HEK293T (cell line): ENCODE measurements at regions not wholly inside any gene's neighbourhood (a gene's known extent, or its start where the extent isn't known, plus 50 kb on each side); places are given as distances from the start of the nearest gene placed in this dataset.

Experiments
- ARNT ChIP-seq: fragments of 450-650 bp; IDR thresholded peaks from 2 replicates; pipeline ENCODE4 v1.6.1; 2017; ENCODE audit warnings: mild to moderate bottlenecking
- BHLHE40 ChIP-seq: fragments of 450-650 bp; IDR thresholded peaks from 2 replicates; pipeline ENCODE4 v1.6.1; 2016; ENCODE audit warnings: mild to moderate bottlenecking, moderate library complexity, borderline replicate concordance
- CTBP1 ChIP-seq: fragments of 450-650 bp; IDR thresholded peaks from 2 replicates; pipeline ENCODE4 v1.6.1; 2016; ENCODE audit warnings: borderline replicate concordance
- ELF4 ChIP-seq: fragments of 450-650 bp; IDR thresholded peaks from 2 replicates; pipeline ENCODE4 v1.6.1; 2017; ENCODE audit warnings: antibody characterized with exemption
- FOXA1 ChIP-seq: fragments of 450-650 bp; IDR thresholded peaks from 2 replicates; pipeline ENCODE4 v1.6.1; 2016; ENCODE audit warnings: mild to moderate bottlenecking
- FOXK2 ChIP-seq: fragments of 450-650 bp; IDR thresholded peaks from 2 replicates; pipeline ENCODE4 v1.6.1; 2016; ENCODE audit warnings: mild to moderate bottlenecking
- FOXM1 ChIP-seq: fragments of 450-650 bp; IDR thresholded peaks from 2 replicates; pipeline ENCODE4 v1.6.1; 2017; ENCODE audit warnings: mild to moderate bottlenecking, borderline replicate concordance
- HDGF ChIP-seq: fragments of 450-650 bp; IDR thresholded peaks from 2 replicates; pipeline ENCODE4 v1.6.1; 2017; ENCODE audit warnings: antibody characterized with exemption, borderline replicate concordance
- NFRKB ChIP-seq: fragments of 450-650 bp; IDR thresholded peaks from 2 replicates; pipeline ENCODE4 v1.6.1; 2016; ENCODE audit warnings: mild to moderate bottlenecking, moderate library complexity
- SP1 ChIP-seq: fragments of 450-650 bp; IDR thresholded peaks from 2 replicates; pipeline ENCODE4 v1.6.1; 2017
- SUZ12 ChIP-seq: fragments of 450-650 bp; IDR thresholded peaks from 2 replicates; pipeline ENCODE4 v1.6.1; 2016; ENCODE audit warnings: mild to moderate bottlenecking
- TARDBP ChIP-seq: fragments of 450-650 bp; IDR thresholded peaks from 2 replicates; pipeline ENCODE4 v1.6.1; 2016
- ZNF384 ChIP-seq: fragments of 450-650 bp; IDR thresholded peaks from 2 replicates; pipeline ENCODE4 v1.6.1; 2016

DNA sequence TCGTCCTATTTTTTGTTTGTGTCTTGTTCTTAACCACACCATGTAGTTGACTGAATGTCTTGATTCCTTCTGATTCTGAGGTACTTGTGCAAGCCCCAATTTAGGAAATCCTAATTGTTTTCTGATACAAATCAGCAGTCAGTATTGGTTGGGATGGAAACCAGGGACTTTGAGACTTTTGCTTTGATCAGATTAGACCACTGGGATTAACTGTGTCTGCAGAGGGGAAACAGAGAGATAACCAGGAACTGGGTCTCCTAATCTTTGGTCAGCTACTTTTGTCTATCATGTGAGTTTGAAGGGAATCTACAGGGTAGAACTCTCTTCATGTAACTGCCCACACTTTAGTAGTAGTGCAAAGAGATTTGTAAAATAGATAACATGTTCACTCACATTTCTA, 173.8 kb upstream of the POC5 start:
- TF ChIP-seq SP1: no peak
- no peak for TF ChIP-seq TARDBP
- TF ChIP-seq HDGF: no peak
- no peak for TF ChIP-seq SUZ12
- no peak for TF ChIP-seq CTBP1
- no peak for TF ChIP-seq NFRKB
- TF ChIP-seq ZNF384: no peak
- no peak for TF ChIP-seq FOXK2
- no peak for TF ChIP-seq BHLHE40
- TF ChIP-seq FOXA1: no peak
- no peak for TF ChIP-seq FOXM1
- TF ChIP-seq ELF4: no peak
- TF ChIP-seq ARNT: no peak
